ENCODE measurements at regions not wholly inside any gene's neighbourhood (a gene's known extent, or its start where the extent isn't known, plus 50 kb on each side); places are given as distances from the start of the nearest gene placed in this dataset.
"Not testable (repeated sequence)": the region's sequence is repeated elsewhere in the genome, so short reads cannot be mapped to it uniquely, and the experiment has no call there.

DNA sequence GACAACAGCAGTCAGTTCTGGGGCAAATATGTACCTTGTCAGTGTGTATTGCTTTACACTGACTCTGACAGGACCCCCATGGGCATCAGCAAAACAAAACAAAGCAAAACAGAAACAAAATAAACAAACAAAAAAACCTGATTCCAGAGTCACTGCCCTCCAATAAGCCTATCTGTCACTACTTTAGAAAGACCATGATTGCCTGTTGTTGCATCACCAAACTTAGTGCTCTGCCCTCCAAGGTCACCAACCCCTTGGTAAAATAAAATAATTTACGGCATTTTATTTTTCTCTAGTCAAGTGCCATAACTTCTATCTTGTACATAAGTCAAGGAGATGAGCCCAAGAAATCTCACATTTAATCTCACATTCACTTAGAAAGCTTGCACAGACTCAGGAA lies 120.9 kb upstream of the ADAMTS3 start:
- TF ChIP-seq, protein P1, sequence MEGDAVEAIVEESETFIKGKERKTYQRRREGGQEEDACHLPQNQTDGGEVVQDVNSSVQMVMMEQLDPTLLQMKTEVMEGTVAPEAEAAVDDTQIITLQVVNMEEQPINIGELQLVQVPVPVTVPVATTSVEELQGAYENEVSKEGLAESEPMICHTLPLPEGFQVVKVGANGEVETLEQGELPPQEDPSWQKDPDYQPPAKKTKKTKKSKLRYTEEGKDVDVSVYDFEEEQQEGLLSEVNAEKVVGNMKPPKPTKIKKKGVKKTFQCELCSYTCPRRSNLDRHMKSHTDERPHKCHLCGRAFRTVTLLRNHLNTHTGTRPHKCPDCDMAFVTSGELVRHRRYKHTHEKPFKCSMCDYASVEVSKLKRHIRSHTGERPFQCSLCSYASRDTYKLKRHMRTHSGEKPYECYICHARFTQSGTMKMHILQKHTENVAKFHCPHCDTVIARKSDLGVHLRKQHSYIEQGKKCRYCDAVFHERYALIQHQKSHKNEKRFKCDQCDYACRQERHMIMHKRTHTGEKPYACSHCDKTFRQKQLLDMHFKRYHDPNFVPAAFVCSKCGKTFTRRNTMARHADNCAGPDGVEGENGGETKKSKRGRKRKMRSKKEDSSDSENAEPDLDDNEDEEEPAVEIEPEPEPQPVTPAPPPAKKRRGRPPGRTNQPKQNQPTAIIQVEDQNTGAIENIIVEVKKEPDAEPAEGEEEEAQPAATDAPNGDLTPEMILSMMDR (IDR thresholded peaks at IDR 0.05; ENCODE audit: low read depth, low read length): no peak
- Histone ChIP-seq H3K27ac (no peak overlapping the region), H3K36me3 (no peaks in the 10 kb centered on the region), H3K4me3 (no peak overlapping the region), H3K27me3 (no peaks in the 10 kb centered on the region), H3K9me3 (ENCODE audit: low read depth) (no peaks in the 10 kb centered on the region), H3K4me1 (ENCODE audit: low read depth) (peaks cover 18% of the 10 kb centered on the region)
- no peak for DNase-seq (ENCODE audit: low read depth in 1 of 2, low spot score in 1 of 2)

DNA sequence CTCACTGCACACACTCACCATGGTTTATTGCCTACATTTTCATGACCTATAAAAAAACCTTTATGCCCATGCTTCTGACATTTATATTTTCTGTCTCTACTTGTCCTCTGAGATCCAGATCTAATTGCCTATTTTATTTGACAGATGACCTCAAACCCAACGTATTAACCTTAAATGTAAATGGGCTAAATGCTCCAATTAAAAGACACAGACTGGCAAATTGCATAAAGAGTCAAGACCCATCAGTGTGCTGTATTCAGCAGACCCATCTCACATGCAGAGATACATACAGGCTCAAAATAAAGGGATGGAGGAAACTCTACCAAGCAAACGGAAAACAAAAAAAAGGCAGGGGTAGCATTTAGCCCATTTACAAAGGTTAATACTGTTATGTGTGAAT lies 117.4 kb upstream of the ADAMTS3 start:
- peaks cover 16% of the 10 kb centered on the region for H3K4me1 ChIP-seq (ENCODE audit: low read depth)
- not testable (repeated sequence) for H3K36me3 ChIP-seq; H3K9me3 ChIP-seq (ENCODE audit: low read depth); H3K27me3 ChIP-seq; H3K4me3 ChIP-seq; DNase-seq (ENCODE audit: low read depth in 1 of 2, low spot score in 1 of 2); H3K27ac ChIP-seq

DNA sequence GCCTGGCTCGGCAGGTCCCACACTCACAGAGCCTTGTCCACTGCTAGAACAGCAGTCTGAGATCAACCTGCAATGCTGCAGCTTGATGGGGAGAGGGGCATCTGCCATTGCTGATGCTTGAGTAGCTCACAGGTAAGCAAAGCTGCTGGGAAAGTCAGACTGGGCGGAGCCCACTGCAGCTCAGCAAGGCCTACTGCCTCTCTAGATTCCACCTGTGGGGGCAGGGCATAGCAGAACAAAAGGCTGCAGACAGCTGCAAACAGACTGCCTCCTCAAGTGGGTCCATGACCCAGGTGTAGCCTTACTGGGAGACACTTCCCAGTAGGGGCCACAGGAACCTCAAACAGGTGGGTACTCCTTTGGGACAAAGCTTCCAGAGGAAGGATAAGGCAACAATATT lies 110.6 kb upstream of the ADAMTS3 start:
- Histone ChIP-seq H3K4me1 (ENCODE audit: low read depth) (no peaks in the 10 kb centered on the region), H3K36me3 (no peaks in the 10 kb centered on the region), H3K4me3 (no peak overlapping the region), H3K27ac (no peak overlapping the region), H3K27me3 (no peaks in the 10 kb centered on the region), H3K9me3 (ENCODE audit: low read depth) (no peaks in the 10 kb centered on the region)
- no peak for DNase-seq (ENCODE audit: low read depth in 1 of 2, low spot score in 1 of 2)
- TF ChIP-seq, protein P1 (IDR thresholded peaks at IDR 0.05; ENCODE audit: low read depth, low read length): no peak

DNA sequence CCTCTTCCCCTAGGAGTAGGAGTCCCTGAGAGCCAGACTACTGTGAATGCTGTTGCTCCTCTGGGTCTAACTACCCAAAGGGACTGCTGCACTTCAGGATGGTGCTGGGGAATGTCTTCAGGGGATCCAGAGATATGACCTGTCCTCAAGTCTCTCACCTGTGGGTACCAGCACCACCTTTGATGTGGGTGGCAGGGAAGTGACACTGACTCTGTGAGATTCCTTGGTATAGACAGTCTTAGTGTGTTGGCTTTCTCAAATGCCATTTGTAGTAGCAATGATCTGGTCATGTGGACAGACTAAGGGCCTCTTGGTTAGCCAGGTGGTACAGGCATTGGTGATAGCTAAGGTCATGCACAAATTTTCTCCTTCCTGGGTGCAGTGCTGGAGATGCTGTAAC lies 108.9 kb upstream of the ADAMTS3 start:
- H3K36me3 ChIP-seq: no peaks in the 10 kb centered on the region
- H3K27ac ChIP-seq: no peak overlapping the region
- no peaks in the 10 kb centered on the region for H3K4me1 ChIP-seq (ENCODE audit: low read depth)
- no peak overlapping the region for H3K4me3 ChIP-seq
- H3K9me3 ChIP-seq (ENCODE audit: low read depth): no peaks in the 10 kb centered on the region
- TF ChIP-seq, protein P1 (IDR thresholded peaks at IDR 0.05; ENCODE audit: low read depth, low read length): no peak
- no peaks in the 10 kb centered on the region for H3K27me3 ChIP-seq
- DNase-seq (ENCODE audit: low read depth in 1 of 2, low spot score in 1 of 2): no peak

DNA sequence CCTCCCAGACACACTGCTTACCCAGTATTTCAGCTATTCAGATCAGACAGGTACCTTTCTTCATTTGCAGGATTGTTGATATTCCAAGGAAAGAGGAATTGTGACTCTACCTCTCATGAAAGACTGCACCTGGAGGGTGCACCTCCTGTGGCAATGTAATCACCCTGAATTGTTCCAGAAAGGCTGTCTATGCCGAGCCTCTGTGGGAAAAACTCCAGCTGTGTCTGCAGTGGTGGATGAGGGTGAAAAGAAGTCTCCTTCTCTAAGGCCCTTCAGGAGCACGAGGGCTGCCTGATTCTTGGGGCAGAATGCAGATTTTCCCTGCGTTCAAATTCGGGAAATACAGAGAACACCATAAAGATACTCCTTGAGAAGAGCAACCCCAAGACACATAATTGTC lies 108.2 kb upstream of the ADAMTS3 start:
- Histone ChIP-seq H3K4me1 (ENCODE audit: low read depth) (no peaks in the 10 kb centered on the region), H3K27ac (no peak overlapping the region), H3K9me3 (ENCODE audit: low read depth) (no peaks in the 10 kb centered on the region), H3K27me3 (no peaks in the 10 kb centered on the region), H3K4me3 (no peak overlapping the region), H3K36me3 (no peaks in the 10 kb centered on the region)
- TF ChIP-seq, protein P1 (IDR thresholded peaks at IDR 0.05; ENCODE audit: low read depth, low read length): no peak
- DNase-seq (ENCODE audit: low read depth in 1 of 2, low spot score in 1 of 2): no peak

DNA sequence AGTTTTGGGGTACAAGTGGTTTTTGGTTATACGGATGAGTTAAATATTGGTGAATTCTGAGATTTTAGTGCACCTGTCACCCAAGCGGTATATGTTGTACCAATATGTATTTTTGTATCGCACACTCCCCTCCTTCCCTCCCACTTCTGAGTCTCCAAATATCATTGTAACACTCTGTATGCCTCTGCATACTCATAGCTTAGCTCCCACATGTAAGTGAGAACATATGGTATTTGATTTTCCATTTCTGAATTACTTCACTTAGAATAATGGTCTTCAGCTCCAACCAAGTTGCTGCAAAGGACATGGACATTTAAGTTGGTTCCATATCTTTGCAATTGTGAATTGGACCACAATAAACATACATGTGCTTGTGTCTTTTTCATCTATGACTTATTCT lies 103.0 kb upstream of the ADAMTS3 start:
- Histone ChIP-seq H3K4me1 (ENCODE audit: low read depth) (no peaks in the 10 kb centered on the region), H3K27ac (no peak overlapping the region), H3K36me3 (no peaks in the 10 kb centered on the region), H3K4me3 (no peak overlapping the region), H3K9me3 (ENCODE audit: low read depth) (no peaks in the 10 kb centered on the region), H3K27me3 (no peaks in the 10 kb centered on the region)
- TF ChIP-seq, protein P1 (IDR thresholded peaks at IDR 0.05; ENCODE audit: low read depth, low read length): no peak
- DNase-seq (ENCODE audit: low read depth in 1 of 2, low spot score in 1 of 2): no peak
